AG09309 (cell line): ENCODE measurements at regions not wholly inside any gene's neighbourhood (a gene's known extent, or its start where the extent isn't known, plus 50 kb on each side); places are given as distances from the start of the nearest gene placed in this dataset.
"Not testable (repeated sequence)": the region's sequence is repeated elsewhere in the genome, so short reads cannot be mapped to it uniquely, and the experiment has no call there.

Experiments used
- DNase-seq: peaks from one replicate; pipeline ENCODE4 v3.0.0-alpha.2; 2010; ENCODE audit warnings: low read depth
- H3K4me3 ChIP-seq: 2 replicates; pipeline ENCODE4 v1.5.1; 2011; ENCODE audit warnings: mild to moderate bottlenecking, low read depth, low read length, moderate library complexity; ENCODE audit not compliant: control insufficient read depth
- CTCF ChIP-seq: IDR thresholded peaks from 2 replicates; pipeline ENCODE4 v1.5.1; 2011; ENCODE audit warnings: mild to moderate bottlenecking, low read depth, low read length, inconsistent platforms; ENCODE audit not compliant: insufficient read depth, control insufficient read depth; ENCODE audit errors: missing control alignments

- H3K4me3 ChIP-seq: no peak overlapping the region
- no peak for DNase-seq
- TF ChIP-seq CTCF: no peak
These were observed 307.1 kb downstream of the SEMA3D start for GRCh38 chr7:84879570-84880325.

DNA sequence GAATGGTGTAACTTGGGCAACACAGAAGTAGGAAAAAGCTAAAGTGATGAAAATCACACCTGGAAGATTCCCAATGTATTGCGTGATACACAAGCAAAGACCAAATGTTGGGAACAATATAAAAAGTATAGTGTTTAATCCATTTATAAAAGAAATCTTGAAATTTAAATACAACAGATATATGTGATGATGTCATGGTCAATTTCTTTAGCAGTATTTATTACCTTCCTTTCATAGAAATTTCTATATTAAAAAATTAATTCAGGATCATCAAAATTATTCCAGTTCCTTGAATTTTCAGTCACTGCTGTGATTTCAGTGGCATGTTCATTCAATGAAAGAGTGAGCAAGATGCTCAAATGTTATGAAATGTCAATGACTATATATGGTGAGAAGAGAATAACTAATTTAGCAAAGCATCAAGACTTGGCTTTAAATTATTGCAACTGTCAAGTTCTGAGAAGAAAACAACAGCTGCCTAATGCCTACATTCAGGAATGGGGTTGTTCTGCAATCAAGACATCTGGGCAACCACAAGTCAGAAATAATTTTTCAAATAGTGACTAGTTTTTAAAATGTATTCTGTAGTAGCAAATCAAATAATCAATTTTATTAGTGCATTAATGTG, 308.8 kb downstream of the SEMA3D start:
- no peak for DNase-seq
- no peak for TF ChIP-seq CTCF
- H3K4me3 ChIP-seq: no peak overlapping the region

DNA sequence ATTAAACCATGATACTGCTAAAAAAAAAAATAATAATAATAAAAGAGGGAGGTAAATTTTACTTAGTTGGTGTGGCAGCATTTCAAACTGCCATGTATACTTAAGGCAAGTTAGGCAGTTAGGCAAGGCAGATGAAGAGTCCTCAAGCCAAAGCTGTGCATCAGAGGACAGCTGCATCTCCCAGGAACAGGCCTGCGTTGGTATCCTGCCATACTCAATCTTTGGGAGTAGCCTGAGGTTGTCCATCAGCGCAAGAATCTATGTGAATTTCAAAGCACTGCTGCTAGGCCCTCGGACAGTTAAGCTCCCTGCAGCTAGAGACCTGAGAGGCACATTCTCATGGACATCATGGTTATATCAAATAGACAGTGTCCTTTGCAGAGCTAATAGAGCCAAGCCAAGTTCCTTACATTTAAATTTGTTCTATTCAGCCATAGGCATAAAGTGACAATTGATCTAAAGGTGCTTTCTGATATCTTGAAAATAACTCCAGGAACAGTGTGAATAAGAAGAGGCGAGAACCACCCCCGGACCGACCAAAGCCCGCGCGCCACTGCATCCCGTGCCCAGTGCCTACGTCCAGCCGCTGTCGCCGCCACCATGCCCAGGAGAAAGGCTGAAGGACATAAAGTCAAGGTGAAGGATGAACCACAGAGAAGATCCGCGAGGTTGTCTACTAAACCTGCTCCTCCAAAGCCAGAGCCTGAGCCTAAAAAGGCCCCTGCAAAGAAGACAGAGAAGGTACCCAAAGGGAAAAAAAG, 310.6 kb downstream of the SEMA3D start:
- no peak for DNase-seq
- no peak overlapping the region for H3K4me3 ChIP-seq
- TF ChIP-seq CTCF: no peak

GRCh38 chr7:84865560-84865959, 321.3 kb downstream of the SEMA3D start:
- no peak for DNase-seq
- TF ChIP-seq CTCF: no peak

DNA sequence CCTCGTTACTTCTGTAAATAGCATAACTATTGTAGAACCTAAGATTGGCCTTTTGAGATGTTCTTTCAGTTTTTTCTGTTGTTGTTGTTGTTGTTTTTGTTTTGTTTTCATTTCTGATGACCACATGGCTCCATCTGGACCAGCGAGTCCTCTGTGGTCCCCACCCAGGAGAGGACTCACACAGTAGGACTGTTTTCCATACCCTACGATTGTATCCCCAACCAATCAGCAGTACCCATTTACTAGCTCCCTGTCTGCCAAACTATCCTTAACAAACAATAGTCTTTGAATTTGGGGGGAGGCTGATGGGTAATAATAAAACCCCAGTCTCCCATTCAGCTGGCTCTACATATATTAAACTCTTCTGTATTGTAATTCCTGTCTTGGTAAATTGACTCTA, 329.5 kb downstream of the SEMA3D start:
- no peak for DNase-seq
- H3K4me3 ChIP-seq: no peak overlapping the region
- TF ChIP-seq CTCF: no peak

More at GRCh38 chr7:84865560-84865959, 321.3 kb downstream of the SEMA3D start:
- H3K4me3 ChIP-seq: no peak overlapping the region

- DNase-seq: no peak
- H3K4me3 ChIP-seq: no peak overlapping the region
- no peak for TF ChIP-seq CTCF
These were observed 331.1 kb downstream of the SEMA3D start for GRCh38 chr7:84855758-84856157.

GRCh38 chr7:84848974-84849372, 337.9 kb downstream of the SEMA3D start:
- DNase-seq, H3K4me3 ChIP-seq: not testable (repeated sequence)
